Lower leg skin (tissue), 4 donors: ENCODE measurements at regions not wholly inside any gene's neighbourhood (a gene's known extent, or its start where the extent isn't known, plus 50 kb on each side); places are given as distances from the start of the nearest gene placed in this dataset.

Experiments used
- DNase-seq, 2 donors: peaks; one replicate each; pipeline ENCODE4 v3.0.0-alpha.2; 2019; ENCODE audit warnings: low spot score in 2 of 2
- H3K4me3 ChIP-seq: fragments of 200-600 bp; sonication (generic); 2 replicates; pipeline ENCODE4 v1.5.1; 2017; ENCODE audit warnings: mild to moderate bottlenecking, low read depth; ENCODE audit not compliant: poor library complexity, severe bottlenecking
- CTCF ChIP-seq, 3 donors: fragments of 450-650 bp; IDR thresholded peaks; one replicate each; pipeline ENCODE4 v1.5.1; 2016; ENCODE audit warnings: antibody characterized with exemption in 3 of 3, mild to moderate bottlenecking in 3 of 3, moderate library complexity in 2 of 3
- POLR2A ChIP-seq, 2 donors: fragments of 450-650 bp; IDR thresholded peaks; one replicate each; pipeline ENCODE4 v1.6.1; 2016 to 2017; ENCODE audit warnings: antibody characterized with exemption in 2 of 2, mild to moderate bottlenecking in 1 of 2, moderate library complexity in 1 of 2
- WGBS, 2 donors: methylation state at CpG; one replicate each; pipeline ENCODE4 v1.1.5; 2018; 5-methylcytosine and 5-hydroxymethylcytosine counted together
- intact Hi-C: fragments of 100-400 bp; cut with DNase I; formaldehyde crosslinking; loops from one replicate; pipeline ENCODE4 v1.15.0; 2023; ENCODE audit warnings: low total_unique reads

- TF ChIP-seq POLR2A (IDR thresholded peaks at IDR 0.05) (no peak), CTCF (IDR thresholded peaks at IDR 0.05) (no peak)
- H3K4me3 ChIP-seq, result no peak overlapping the region
- DNase-seq, result no peak
- intact Hi-C loops, result no loop called here
- WGBS, 2 donors, result 52 to 56% methylated on average over 1 of the region's 1 CpG
These were observed 779.3 kb downstream of the CDH9 start for GRCh38 chr5:26259081-26259480.

- 42 to 53% methylated on average over 5 of the region's 5 CpGs for WGBS, 2 donors
- TF ChIP-seq CTCF (IDR thresholded peaks at IDR 0.05) (no peak), POLR2A (IDR thresholded peaks at IDR 0.05) (no peak)
- H3K4me3 ChIP-seq, result no peak overlapping the region
- intact Hi-C loops, result no loop called here
- DNase-seq, result no peak
These were observed 793.1 kb downstream of the CDH9 start for GRCh38 chr5:26245321-26245720.

GRCh38 chr5:26239588-26239987, 798.8 kb downstream of the CDH9 start:
- TF ChIP-seq CTCF (IDR thresholded peaks at IDR 0.05) (no peak), POLR2A (IDR thresholded peaks at IDR 0.05) (no peak)
- 74 to 78% methylated on average over 4 of the region's 4 CpGs for WGBS, 2 donors
- H3K4me3 ChIP-seq, result no peak overlapping the region
- DNase-seq, result no peak
- intact Hi-C loops, result no loop called here

- TF ChIP-seq CTCF (IDR thresholded peaks at IDR 0.05) (no peak), POLR2A (IDR thresholded peaks at IDR 0.05) (no peak)
- 91 to 94% methylated on average over 18 of the region's 18 CpGs for WGBS, 2 donors
- no peak overlapping the region for H3K4me3 ChIP-seq
- no peak for DNase-seq
- intact Hi-C loops, result no loop called here
These were observed 800.9 kb downstream of the CDH9 start for GRCh38 chr5:26237489-26237888.

GRCh38 chr5:26236936-26237335, 801.5 kb downstream of the CDH9 start:
- 95 to 98% methylated on average over 11 to 12 of the region's 12 CpGs for WGBS, 2 donors
- intact Hi-C loops, result no loop called here
- DNase-seq, result no peak
- no peak overlapping the region for H3K4me3 ChIP-seq
- TF ChIP-seq CTCF (IDR thresholded peaks at IDR 0.05), result no peak
- no peak for TF ChIP-seq POLR2A (IDR thresholded peaks at IDR 0.05)

GRCh38 chr5:26232706-26233105, 805.7 kb downstream of the CDH9 start:
- no peak overlapping the region for H3K4me3 ChIP-seq
- intact Hi-C loops, result no loop called here
- WGBS, 2 donors, result 89 to 96% methylated on average over 1 to 4 of the region's 8 CpGs
- TF ChIP-seq CTCF (IDR thresholded peaks at IDR 0.05), result no peak
- TF ChIP-seq POLR2A (IDR thresholded peaks at IDR 0.05), result no peak
- peak in 1 of 2 donors; percentile 80 for DNase-seq
